NK-92 treated with Interleukin-12 subunit alpha and Interleukin-12 subunit beta, amount 100 ng/mL, for 24 hours (cell line): ENCODE measurements at regions not wholly inside any gene's neighbourhood (a gene's known extent, or its start where the extent isn't known, plus 50 kb on each side); places are given as distances from the start of the nearest gene placed in this dataset.
"Not testable (repeated sequence)": the region's sequence is repeated elsewhere in the genome, so short reads cannot be mapped to it uniquely, and the experiment has no call there.

Experiments
- DNase-seq: peaks from one replicate; lab custom pipeline; 2025; lab: John Stamatoyannopoulos, UW

- DNase-seq, result no peak
Measured at GRCh38 chr13:81283062-81283461, 942.1 kb upstream of the SPRY2 start.

DNA sequence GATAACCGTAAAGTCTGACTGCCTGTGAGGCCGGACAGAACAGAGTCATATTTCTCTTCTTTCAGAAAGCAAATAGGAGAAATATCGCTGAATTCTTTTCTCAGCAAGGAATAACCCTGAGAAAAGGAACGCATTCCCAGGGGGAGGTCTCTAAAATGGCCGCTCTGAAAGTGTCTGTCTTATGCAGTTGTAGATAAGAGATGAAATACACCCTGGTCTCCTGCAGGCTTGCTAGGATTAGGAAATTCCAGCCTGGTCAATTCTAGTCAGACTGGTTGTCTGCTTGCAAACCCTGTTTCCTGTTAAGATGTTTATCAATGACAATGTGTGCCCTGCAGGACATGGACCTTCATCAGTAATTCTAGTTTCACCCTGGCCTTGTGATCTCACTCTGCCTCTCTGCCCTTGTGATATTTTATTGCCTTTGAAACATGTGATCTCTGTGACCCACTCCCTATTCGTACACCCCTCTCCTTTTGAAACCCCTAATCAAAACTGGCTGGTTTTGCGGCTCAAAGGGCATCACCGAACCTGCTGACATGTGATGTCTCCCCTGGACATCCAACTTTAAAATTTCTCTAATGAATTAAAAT is 934.8 kb upstream of the SPRY2 start:
- no peak for DNase-seq

- no peak for DNase-seq
Measured at GRCh38 chr13:81247711-81248110, 906.8 kb upstream of the SPRY2 start.

GRCh38 chr13:81246556-81246955 is 905.6 kb upstream of the SPRY2 start:
- DNase-seq, result no peak

DNA sequence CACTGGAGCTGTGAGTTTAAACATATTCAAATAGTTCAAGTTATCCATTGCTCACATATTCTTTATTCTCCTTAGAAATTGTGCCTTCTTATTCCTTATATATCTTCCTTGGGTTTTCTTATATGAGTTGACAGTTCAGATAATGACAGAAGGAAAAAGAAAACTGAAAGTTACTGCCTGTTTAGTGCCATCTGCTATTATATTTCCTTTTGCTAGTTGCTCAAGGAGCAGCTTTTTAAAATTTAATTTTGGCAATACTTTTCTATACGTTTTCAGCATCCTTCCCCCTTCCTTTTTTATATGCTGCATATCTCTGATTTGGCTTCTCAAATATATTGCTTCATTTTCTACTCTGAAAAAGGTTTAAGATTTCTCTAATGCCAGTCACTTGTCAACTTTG is 903.1 kb upstream of the SPRY2 start:
- no peak for DNase-seq

GRCh38 chr13:81230386-81230785 is 889.5 kb upstream of the SPRY2 start:
- no peak for DNase-seq

DNA sequence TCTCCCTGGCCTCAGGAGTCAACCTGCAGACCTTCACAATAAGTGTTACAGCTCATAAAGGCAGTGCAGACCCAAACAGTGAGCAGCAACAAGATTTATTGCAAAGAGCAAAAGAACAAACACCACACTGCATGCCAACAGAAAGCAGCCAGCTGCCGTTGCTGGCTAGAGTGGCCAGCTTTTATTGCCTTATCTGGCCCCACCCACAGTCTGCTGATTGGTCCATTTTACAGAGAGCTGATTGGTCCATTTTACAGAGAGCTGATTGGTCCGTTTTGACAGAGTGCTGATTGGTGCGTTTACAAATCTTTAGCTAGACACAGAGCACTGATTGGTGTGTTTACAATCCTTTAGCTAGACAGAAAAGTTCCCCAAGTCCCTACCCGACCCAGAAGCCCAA is 885.9 kb upstream of the SPRY2 start:
- not testable (repeated sequence) for DNase-seq

DNA sequence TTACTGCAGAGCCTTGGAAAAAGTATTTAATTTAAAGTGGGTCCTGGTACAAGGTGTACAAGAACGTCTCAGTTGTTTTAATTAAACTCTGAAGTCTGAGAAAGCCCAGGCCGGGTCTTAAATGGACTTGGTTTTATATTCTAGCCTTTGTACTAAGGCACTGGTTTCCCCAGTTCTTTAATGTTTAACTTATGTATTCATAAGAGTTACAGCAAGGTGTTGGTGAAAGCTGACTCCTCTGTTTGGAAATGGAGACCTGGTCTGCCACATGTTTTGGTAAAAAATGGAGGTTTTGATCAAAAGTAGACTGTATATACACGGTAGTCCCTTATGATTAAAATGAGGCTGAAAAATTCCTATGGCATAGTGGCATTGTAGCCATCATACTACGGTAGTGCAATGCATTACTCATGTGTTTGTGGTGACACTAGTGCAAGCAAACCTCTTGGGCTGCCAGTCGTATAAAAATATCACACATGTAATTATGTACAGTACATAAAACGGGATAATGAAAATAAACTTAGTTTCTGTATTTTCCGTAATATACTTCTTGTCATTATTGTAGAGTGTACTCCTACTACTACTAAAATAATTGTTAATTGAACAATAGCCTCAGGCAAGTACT is 883.4 kb upstream of the SPRY2 start:
- no peak for DNase-seq

DNA sequence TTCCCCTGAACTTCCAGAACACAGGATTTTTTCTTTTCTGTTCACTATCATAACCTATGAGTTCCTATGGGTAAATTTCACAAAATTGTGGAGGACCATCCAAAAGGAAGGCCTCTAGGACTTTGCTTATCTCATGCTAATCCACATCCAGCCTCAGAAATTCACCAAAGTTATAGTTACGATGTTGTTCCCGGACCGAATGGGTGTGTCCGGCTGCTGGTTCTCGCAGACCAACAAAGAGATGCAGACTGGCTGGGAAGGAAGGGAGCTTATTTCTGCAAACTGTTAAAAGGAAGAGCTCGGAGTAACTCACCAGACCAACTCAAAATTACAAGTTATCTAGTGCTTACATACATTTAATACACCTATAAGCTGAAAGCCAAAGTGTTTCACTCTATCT is 882.9 kb upstream of the SPRY2 start:
- DNase-seq, result no peak

DNA sequence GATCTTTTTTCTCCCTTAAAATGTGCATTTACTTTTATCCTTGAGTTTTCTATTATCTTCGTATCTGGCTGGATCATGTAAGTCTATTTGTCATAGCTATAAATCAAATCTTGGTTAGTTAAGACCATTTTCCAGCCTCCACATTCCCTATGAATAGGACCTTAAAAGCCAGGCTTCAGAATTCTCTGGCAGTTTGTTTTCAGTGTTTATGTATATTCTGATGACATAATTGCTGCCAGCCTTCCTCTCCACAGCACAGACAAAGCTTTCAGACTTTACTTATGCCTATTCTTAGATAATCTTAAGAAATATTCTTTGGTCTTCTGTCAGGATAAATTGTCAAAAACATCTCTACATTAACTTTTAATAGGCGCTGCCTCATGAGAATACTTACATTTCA is 870.8 kb upstream of the SPRY2 start:
- DNase-seq, result no peak

DNA sequence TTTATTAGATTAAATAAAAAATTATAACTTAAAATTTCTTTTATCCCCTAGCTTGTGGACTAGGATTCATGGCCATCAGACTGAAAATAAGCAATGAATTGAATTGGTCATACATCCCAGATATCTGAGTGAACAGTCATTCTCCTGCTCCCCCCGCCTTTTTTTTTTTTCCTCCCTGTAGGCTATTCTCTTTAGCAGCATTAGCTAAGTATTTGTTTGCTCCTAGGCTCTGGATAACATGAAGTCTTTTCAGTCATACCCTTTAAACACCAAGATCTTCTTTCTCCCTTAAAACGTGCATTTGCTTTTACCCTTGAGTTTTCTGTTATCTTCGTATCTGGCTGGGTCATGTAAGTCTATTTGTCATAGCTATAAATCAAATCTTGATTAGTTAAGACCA is 866.7 kb upstream of the SPRY2 start:
- DNase-seq, result no peak

- no peak for DNase-seq
Measured at GRCh38 chr13:81207231-81207630, 866.3 kb upstream of the SPRY2 start.

DNA sequence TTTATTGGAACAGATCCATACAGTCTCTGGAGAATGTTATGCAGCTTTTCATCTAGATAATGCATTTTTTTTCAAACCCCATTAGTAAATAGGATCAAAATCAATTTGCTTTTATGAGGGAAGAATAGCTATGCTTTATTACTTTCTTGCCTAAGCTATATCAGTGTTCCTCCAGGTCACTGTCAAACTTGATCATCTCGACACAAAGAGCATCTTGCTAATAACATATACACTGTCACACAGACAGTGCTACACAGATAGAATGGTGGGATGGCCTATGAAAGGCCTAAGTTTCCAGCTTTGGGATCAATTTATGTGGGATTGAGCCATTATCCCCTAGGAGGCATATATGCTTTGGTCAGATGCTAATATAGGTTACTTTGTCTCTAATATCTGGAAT is 862.9 kb upstream of the SPRY2 start:
- DNase-seq, result no peak

DNA sequence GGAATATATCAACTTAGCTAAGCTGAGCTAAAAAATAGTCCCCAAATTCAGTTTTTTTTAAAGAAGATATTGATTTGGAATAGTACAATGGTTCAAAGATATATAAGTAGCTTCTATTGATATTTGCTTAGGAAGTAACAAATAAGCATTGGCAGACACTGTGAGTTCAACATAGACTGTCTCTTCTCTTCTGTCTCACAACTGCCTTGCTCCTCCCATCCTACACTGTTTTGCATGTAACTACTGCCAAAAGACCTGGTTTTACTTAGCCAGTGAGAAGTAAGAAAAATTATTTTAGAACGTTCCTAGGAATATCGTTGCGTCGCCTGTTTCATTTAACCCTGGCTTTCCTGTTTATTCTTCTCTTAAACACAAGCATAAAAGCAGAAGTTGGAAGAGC is 859.0 kb upstream of the SPRY2 start:
- DNase-seq, result no peak

DNA sequence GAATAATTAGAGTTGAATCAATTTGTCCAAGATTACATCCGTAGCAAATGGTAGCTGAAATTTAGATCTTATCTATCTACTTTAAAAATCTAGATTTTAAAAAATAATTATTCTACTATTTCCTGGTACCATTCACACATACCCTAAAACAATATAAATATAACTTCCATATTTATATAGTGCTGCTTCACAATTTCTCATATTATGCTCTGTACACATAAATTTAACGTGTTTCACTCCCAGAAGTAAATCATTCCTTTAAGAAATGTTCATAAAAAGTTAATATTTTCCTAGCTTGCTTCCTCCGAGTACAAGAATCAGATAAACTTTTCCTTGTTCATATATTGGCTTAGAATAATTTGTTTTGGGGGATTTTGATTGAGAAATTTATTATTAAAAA is 857.0 kb upstream of the SPRY2 start:
- no peak for DNase-seq

DNA sequence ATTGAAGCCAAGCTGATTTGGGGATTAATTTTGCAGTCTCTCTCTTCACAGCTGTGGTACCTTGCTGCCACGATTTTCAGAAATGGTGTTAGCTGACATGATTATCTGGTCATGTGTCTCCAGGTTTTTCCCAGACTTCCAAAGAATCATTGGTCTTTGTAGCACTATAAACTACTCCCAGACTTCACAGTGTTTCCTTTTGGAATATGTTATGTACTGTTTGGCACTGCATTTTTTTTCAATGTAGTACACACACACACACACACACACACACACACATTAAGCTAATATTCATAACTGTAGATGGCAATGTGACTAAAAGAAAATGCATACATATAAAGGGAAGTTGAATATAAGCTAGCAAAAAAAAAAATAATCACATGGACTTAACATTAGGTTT is 856.6 kb upstream of the SPRY2 start:
- DNase-seq, result no peak

- no peak for DNase-seq
Measured at GRCh38 chr13:81194362-81194761, 853.4 kb upstream of the SPRY2 start.

GRCh38 chr13:81184556-81185265 is 843.8 kb upstream of the SPRY2 start:
- DNase-seq, result no peak

DNA sequence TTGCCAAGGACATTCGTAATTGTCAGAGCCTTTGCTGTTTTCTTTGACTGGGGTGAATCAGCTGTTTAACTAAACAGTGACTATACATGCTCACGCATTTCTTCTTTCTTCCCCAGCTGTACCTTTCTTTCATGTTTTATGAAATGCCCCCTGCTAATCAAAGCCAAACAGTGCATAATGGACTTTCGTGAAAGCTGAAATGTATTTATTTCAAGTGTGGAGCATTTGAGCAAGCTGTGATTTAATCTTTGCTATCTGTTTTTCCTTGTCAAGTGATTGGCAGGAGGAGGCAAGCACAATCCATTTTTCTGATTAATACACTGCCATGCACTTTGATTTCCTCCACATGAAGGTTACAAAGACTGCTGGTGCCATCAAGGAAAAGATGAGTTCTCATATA is 831.7 kb upstream of the SPRY2 start:
- DNase-seq, result no peak

GRCh38 chr13:81171065-81171647 is 830.2 kb upstream of the SPRY2 start:
- no peak for DNase-seq

DNA sequence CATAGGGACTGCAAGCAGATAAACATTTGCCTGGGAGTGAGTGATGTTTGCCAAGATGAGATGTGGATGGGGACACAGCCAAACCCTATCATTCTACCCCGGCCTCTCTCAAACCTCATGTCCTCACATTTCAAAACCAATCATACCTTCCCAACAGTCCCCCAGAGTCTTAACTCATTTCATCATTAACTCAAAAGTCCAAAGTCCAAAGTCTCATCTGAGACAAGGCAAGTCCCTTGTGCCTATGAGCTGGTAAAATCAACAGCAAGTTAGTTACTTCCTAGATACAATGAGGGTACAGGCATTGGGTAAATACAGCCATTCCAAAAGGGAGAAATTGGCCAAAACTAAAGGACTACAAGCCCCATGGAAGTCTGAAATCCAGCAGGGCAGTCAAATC is 822.9 kb upstream of the SPRY2 start:
- not testable (repeated sequence) for DNase-seq

DNA sequence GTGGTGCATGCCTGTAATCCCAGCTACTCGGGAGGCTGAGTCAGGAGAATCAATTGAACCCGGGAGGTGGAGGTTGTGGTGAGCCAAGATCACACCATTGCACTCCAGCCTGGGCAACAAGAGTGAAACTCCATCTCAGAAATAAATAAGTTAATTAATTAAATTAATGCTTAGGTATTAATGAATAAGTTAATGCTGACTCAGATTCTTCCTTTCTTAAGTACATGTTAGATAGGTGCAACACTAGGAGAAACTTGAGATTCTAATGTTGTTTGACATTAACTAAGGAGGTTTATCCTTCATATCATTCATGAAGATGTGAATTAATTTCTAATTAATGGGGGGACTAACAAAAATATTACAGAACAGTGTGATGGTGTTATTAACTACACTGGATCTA is 812.6 kb upstream of the SPRY2 start:
- no peak for DNase-seq

- no peak for DNase-seq
Measured at GRCh38 chr13:81148822-81149221, 807.9 kb upstream of the SPRY2 start.
